Thyroid gland (tissue), 4 donors: ENCODE measurements at regions not wholly inside any gene's neighbourhood (a gene's known extent, or its start where the extent isn't known, plus 50 kb on each side); places are given as distances from the start of the nearest gene placed in this dataset.

ENCODE experiments used
- DNase-seq, 2 donors: peaks; one replicate each; pipeline ENCODE4 v3.0.0-alpha.2; 2019
- H3K27ac ChIP-seq, 3 donors: fragments of 200-600 bp; sonication (generic); 1 replicate in 2 of 3; 2 replicates in 1 of 3; pipeline ENCODE4 v1.5.1; 2016 to 2019; ENCODE audit warnings: mild to moderate bottlenecking in 1 of 3, moderate library complexity in 1 of 3
- H3K27me3 ChIP-seq: fragments of 200-600 bp; sonication (generic); one replicate; pipeline ENCODE4 v1.5.1; 2019
- H3K36me3 ChIP-seq, 2 donors: fragments of 200-600 bp; sonication (generic); one replicate each; pipeline ENCODE4 v1.5.1; 2016 to 2019
- H3K4me1 ChIP-seq, 2 donors: fragments of 200-600 bp; sonication (generic); one replicate each; pipeline ENCODE4 v1.5.1; 2017 to 2019
- H3K4me3 ChIP-seq, 3 donors: fragments of 200-600 bp; sonication (generic); replicated peaks in 1 of 3; 1 replicate in 2 of 3; 2 replicates in 1 of 3; pipeline ENCODE4 v1.5.1; 2016; ENCODE audit warnings: mild to moderate bottlenecking in 1 of 3
- H3K9me3 ChIP-seq: fragments of 200-600 bp; sonication (generic); one replicate; pipeline ENCODE4 v1.5.1; 2017
- POLR2A ChIP-seq, 2 donors: fragments of 450-650 bp; IDR thresholded peaks; one replicate each; pipeline ENCODE4 v1.6.1; 2017; ENCODE audit warnings: antibody characterized with exemption in 2 of 2, mild to moderate bottlenecking in 2 of 2, moderate library complexity in 1 of 2
- WGBS, 2 donors: methylation state at CpG; one replicate each; pipeline ENCODE4 v1.1.5; 2017; 5-methylcytosine and 5-hydroxymethylcytosine counted together
- intact Hi-C: fragments of 100-400 bp; cut with DNase I; formaldehyde crosslinking; loops from one replicate; pipeline ENCODE4 v1.15.1; 2023
- TF ChIP-seq, protein P1 (sequence below), 6 experiments: fragments of 200-600 bp in 3 of 6; fragments of 450-650 bp in 3 of 6; sonication (generic) in 3 of 6; IDR thresholded peaks; one replicate each; pipeline ENCODE4 v1.5.1; 2016 to 2019; ENCODE audit warnings: antibody characterized with exemption in 6 of 6, mild to moderate bottlenecking in 2 of 6, inconsistent platforms in 1 of 6, moderate library complexity in 1 of 6

DNA sequence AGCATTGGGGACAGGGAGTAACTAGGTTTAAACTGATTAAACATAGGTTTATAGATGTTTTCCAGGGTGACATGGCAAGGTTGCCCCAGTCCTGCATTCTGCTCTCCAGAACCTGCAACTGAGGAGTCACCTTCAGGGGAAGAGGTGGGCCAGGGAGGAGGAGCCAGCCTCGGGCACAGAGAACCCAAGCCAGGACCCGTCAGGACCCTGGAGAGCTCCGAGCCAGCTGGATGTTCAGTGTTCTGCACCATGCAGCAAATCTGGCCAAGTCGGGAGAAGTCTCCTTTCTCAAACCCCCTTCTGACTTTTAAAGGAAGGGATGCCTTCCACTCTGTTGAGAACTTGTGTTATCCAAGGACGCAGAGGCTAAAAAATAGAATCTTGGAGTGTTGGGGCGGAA, 62.1 kb upstream of the SLC6A11 start:
- Histone ChIP-seq H3K9me3 (no peaks in the 10 kb centered on the region), H3K4me3 (no peak overlapping the region), H3K27me3 (no peaks in the 10 kb centered on the region), H3K4me1 (no peaks in the 10 kb centered on the region), H3K36me3 (no peaks in the 10 kb centered on the region), H3K27ac (no peak overlapping the region)
- 13 to 15% methylated on average over 6 of the region's 6 CpGs for WGBS, 2 donors
- intact Hi-C loops: no loop called here
- TF ChIP-seq POLR2A (IDR thresholded peaks at IDR 0.05): no peak
- TF ChIP-seq, protein P1, sequence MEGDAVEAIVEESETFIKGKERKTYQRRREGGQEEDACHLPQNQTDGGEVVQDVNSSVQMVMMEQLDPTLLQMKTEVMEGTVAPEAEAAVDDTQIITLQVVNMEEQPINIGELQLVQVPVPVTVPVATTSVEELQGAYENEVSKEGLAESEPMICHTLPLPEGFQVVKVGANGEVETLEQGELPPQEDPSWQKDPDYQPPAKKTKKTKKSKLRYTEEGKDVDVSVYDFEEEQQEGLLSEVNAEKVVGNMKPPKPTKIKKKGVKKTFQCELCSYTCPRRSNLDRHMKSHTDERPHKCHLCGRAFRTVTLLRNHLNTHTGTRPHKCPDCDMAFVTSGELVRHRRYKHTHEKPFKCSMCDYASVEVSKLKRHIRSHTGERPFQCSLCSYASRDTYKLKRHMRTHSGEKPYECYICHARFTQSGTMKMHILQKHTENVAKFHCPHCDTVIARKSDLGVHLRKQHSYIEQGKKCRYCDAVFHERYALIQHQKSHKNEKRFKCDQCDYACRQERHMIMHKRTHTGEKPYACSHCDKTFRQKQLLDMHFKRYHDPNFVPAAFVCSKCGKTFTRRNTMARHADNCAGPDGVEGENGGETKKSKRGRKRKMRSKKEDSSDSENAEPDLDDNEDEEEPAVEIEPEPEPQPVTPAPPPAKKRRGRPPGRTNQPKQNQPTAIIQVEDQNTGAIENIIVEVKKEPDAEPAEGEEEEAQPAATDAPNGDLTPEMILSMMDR (IDR thresholded peaks at IDR 0.05): no peak
- peak; percentile 32 to 66 for DNase-seq

DNA sequence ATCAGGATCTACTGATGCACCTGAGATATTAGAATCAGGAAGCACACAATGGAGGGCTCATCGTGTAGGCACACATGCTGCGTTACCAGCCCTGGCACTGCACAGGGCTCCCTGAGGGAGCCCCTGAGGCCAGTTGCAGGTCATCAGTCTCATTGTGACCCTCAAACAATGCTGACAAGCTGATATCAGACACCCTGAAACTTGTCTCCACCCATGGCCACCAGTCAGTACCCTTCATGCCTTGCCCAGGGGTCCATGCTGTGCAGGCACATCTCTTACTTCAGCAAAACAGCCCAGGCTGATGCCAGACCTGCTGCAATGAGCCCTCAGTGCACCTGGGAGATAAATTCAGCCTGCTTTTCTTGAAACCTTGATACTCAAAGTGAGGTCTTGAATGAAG, 59.5 kb upstream of the SLC6A11 start:
- intact Hi-C loops: no loop called here
- TF ChIP-seq, protein P1 (IDR thresholded peaks at IDR 0.05): no peak
- no peak for TF ChIP-seq POLR2A (IDR thresholded peaks at IDR 0.05)
- Histone ChIP-seq H3K4me3 (no peak overlapping the region), H3K4me1 (no peaks in the 10 kb centered on the region), H3K27ac (no peak overlapping the region), H3K36me3 (no peaks in the 10 kb centered on the region), H3K27me3 (no peaks in the 10 kb centered on the region), H3K9me3 (no peaks in the 10 kb centered on the region)
- 74 to 81% methylated on average over 2 of the region's 2 CpGs for WGBS, 2 donors
- no peak for DNase-seq

DNA sequence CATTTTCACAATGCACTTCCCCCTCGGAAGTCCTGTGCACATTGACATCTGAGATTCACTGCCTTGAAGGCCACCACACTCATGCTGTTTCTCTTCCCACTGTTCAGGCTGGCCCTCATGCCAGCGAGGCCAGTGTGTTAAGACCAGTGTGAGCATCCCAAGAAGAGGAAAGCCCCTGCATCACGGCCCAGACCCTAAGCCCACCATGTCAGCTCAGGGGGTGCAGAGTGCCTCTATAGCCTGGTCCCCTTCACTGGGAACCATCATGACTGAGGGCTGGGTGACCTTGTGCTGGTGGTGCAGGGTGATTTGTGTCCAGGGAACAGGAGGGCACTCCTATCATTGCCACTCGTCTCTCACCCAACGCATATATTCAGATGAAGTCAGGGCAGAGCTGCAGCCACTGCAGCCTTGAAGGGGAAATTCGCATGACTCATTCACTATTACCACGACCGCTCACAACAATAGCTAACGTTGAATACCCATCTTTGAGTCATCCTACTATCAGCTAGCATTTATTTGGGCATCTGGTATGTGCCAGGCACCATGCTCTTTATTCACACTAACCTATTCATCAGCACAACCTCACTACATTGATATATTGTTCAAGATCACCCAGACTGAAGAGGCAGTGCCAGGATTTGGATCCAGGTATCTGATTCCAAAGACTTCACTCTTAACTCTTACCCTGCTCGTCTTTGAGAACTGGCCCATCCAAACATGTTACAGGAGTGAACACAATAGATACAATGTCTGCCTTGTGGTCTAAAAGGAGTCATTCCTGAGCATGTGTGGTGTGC, 58.8 kb upstream of the SLC6A11 start:
- no peak for DNase-seq
- Histone ChIP-seq H3K27ac (no peak overlapping the region), H3K27me3 (no peaks in the 10 kb centered on the region), H3K4me1 (no peaks in the 10 kb centered on the region), H3K9me3 (no peaks in the 10 kb centered on the region), H3K36me3 (no peaks in the 10 kb centered on the region), H3K4me3 (no peak overlapping the region)
- 61 to 62% methylated on average over 9 to 10 of the region's 10 CpGs for WGBS, 2 donors
- intact Hi-C loops: no loop called here
- TF ChIP-seq, protein P1 (IDR thresholded peaks at IDR 0.05): no peak
- TF ChIP-seq POLR2A (IDR thresholded peaks at IDR 0.05): no peak

DNA sequence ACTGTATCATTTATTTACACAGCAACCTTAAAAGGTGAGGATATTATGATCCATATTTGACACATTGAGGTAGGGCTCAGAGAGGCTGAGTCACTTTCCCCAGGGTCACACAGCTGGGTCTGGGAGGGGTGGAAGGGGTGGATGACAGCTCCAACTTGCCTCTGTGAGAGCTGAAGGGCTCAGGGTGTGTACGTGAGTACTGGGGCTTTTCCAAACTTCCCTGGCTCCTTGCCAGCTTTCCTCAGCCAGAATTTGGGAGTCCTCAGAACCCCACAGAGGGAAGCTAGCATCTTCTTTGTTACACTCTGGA, 58.3 kb upstream of the SLC6A11 start:
- intact Hi-C loops: no loop called here
- whole genome bisulfite sequencing, 2 donors: 30% methylated on average over 1 of the region's 1 CpG; no CpG with 5 or more reads in 1 of the 2 donors
- TF ChIP-seq, protein P1 (IDR thresholded peaks at IDR 0.05): no peak
- TF ChIP-seq POLR2A (IDR thresholded peaks at IDR 0.05): no peak
- no peaks in the 10 kb centered on the region for H3K9me3 ChIP-seq
- H3K27ac ChIP-seq: no peak overlapping the region
- DNase-seq: no peak
- no peaks in the 10 kb centered on the region for H3K27me3 ChIP-seq
- no peaks in the 10 kb centered on the region for H3K4me1 ChIP-seq
- H3K4me3 ChIP-seq: no peak overlapping the region
- H3K36me3 ChIP-seq: no peaks in the 10 kb centered on the region

DNA sequence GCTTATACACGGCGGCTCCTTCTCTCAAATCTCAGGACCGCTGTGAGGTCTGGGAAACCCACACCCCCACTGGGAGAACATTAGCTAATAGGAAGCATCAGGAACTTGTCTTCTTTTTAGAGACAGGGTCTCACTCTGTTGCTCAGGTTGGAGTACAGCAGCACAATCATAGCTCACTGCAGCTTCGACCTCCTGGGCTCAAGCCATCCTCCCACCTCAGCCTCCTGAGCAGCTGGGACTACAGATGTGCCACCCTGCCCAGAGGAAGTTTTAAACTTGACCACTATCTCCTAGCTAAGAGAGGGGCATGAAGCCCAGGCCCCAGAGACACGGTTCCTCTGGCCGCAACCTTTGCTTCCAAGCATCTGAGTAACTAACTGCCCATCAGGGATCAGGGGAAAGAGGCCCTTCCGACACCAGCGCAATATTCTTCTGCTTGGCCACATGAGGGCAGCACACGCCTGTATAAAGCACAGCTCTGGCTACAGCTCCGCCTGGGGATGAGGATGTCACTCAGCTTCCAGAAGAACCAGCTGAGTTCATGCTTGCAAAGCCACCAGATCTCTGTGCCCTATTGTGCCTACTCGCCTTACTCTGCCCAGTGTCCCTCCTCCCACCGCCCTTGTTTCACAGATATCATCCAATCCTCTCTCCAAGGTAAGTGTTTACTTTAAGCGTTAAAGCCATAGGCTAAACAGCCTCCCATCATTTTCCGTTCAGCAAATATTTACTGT, 57.6 kb upstream of the SLC6A11 start:
- Histone ChIP-seq H3K9me3 (no peaks in the 10 kb centered on the region), H3K27ac (no peak overlapping the region), H3K4me3 (no peak overlapping the region), H3K27me3 (no peaks in the 10 kb centered on the region), H3K4me1 (no peaks in the 10 kb centered on the region), H3K36me3 (no peaks in the 10 kb centered on the region)
- no peak for TF ChIP-seq POLR2A (IDR thresholded peaks at IDR 0.05)
- TF ChIP-seq, protein P1 (IDR thresholded peaks at IDR 0.05): peak in 5 of 6 experiments; percentile 46 to 84 (median 69)
- peak; percentile 45 to 57 for DNase-seq
- intact Hi-C loops: no loop called here
- 39 to 52% methylated on average over 9 to 14 of the region's 14 CpGs for WGBS, 2 donors
